HCEC 1CT (cell line): ENCODE measurements at regions not wholly inside any gene's neighbourhood (a gene's known extent, or its start where the extent isn't known, plus 50 kb on each side); places are given as distances from the start of the nearest gene placed in this dataset.

Experiments used
- DNase-seq: peaks from one replicate; pipeline ENCODE4 v3.0.0-alpha.2; 2017

GRCh38 chr18:77455004-77455403 is 205.4 kb downstream of the GALR1 start:
- DNase-seq, result no peak

- no peak for DNase-seq
These were observed 208.0 kb downstream of the GALR1 start for GRCh38 chr18:77457681-77458080.

GRCh38 chr18:77461062-77461688 is 211.5 kb downstream of the GALR1 start:
- no peak for DNase-seq

- DNase-seq, result no peak
These were observed 215.3 kb downstream of the GALR1 start for GRCh38 chr18:77464917-77465316.

- DNase-seq, result no peak
These were observed 217.2 kb downstream of the GALR1 start for GRCh38 chr18:77466890-77467289.

- no peak for DNase-seq
These were observed 219.5 kb downstream of the GALR1 start for GRCh38 chr18:77469131-77469530.

- DNase-seq, result no peak
These were observed 221.1 kb downstream of the GALR1 start for GRCh38 chr18:77470569-77471413.

- no peak for DNase-seq
These were observed 222.9 kb downstream of the GALR1 start for GRCh38 chr18:77472509-77472908.

- DNase-seq, result no peak
These were observed 229.2 kb downstream of the GALR1 start for GRCh38 chr18:77478646-77479442.

- no peak for DNase-seq
These were observed 231.9 kb downstream of the GALR1 start for GRCh38 chr18:77481541-77481940.

- no peak for DNase-seq
These were observed 232.8 kb downstream of the GALR1 start for GRCh38 chr18:77482190-77483085.

- DNase-seq, result no peak
These were observed 237.3 kb downstream of the GALR1 start for GRCh38 chr18:77486985-77487384.

- no peak for DNase-seq
These were observed 238.5 kb downstream of the GALR1 start for GRCh38 chr18:77487951-77488740.

GRCh38 chr18:77495079-77495478 is 245.4 kb downstream of the GALR1 start:
- no peak for DNase-seq

- no peak for DNase-seq
These were observed 246.5 kb downstream of the GALR1 start for GRCh38 chr18:77495982-77496690.

GRCh38 chr18:77501266-77501665 is 251.6 kb downstream of the GALR1 start:
- no peak for DNase-seq

- no peak for DNase-seq
These were observed 255.9 kb downstream of the GALR1 start for GRCh38 chr18:77505499-77505898.

- no peak for DNase-seq
These were observed 262.5 kb downstream of the GALR1 start for GRCh38 chr18:77512152-77512551.

- DNase-seq, result no peak
These were observed 268.3 kb downstream of the GALR1 start for GRCh38 chr18:77517901-77518300.

GRCh38 chr18:77520767-77521166 is 271.1 kb downstream of the GALR1 start:
- no peak for DNase-seq

- DNase-seq, result no peak
These were observed 272.5 kb downstream of the GALR1 start for GRCh38 chr18:77522051-77522675.
